ENCODE measurements at regions not wholly inside any gene's neighbourhood (a gene's known extent, or its start where the extent isn't known, plus 50 kb on each side); places are given as distances from the start of the nearest gene placed in this dataset.

DNA sequence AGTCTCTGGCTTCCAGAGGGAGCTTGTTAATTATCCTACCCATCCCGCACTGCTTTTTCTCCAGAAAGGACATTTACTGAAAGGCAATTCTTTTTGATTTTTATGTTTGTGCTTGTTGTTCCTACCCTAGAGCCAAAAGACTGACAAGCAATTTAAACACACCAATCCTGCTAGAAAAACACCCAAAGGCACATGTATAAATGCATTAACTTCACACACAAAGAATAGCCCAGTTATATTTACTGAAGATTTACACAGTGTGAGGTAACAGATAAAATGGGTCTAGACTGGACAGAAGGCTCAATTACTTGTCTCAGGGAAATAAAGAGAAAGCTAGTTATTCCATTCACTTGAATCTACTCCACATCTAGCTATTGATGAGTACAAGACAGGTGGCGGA, 61.2 kb upstream of the NOCT start:
- TF ChIP-seq, protein P1, sequence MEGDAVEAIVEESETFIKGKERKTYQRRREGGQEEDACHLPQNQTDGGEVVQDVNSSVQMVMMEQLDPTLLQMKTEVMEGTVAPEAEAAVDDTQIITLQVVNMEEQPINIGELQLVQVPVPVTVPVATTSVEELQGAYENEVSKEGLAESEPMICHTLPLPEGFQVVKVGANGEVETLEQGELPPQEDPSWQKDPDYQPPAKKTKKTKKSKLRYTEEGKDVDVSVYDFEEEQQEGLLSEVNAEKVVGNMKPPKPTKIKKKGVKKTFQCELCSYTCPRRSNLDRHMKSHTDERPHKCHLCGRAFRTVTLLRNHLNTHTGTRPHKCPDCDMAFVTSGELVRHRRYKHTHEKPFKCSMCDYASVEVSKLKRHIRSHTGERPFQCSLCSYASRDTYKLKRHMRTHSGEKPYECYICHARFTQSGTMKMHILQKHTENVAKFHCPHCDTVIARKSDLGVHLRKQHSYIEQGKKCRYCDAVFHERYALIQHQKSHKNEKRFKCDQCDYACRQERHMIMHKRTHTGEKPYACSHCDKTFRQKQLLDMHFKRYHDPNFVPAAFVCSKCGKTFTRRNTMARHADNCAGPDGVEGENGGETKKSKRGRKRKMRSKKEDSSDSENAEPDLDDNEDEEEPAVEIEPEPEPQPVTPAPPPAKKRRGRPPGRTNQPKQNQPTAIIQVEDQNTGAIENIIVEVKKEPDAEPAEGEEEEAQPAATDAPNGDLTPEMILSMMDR (IDR thresholded peaks at IDR 0.05; ENCODE audit: low read depth, low read length) = no peak
- no peak for TF ChIP-seq POLR2A (IDR thresholded peaks at IDR 0.05; ENCODE audit: extremely low read depth, insufficient read length)
- TF ChIP-seq MYC (IDR thresholded peaks at IDR 0.05; ENCODE audit: low read depth, low read length) = no peak
- TF ChIP-seq, protein P2, sequence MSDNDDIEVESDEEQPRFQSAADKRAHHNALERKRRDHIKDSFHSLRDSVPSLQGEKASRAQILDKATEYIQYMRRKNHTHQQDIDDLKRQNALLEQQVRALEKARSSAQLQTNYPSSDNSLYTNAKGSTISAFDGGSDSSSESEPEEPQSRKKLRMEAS (IDR thresholded peaks at IDR 0.05; ENCODE audit: low read depth, low read length) = no peak
